ENCODE measurements at regions not wholly inside any gene's neighbourhood (a gene's known extent, or its start where the extent isn't known, plus 50 kb on each side); places are given as distances from the start of the nearest gene placed in this dataset.
"Not testable (repeated sequence)": the region's sequence is repeated elsewhere in the genome, so short reads cannot be mapped to it uniquely, and the experiment has no call there.

- no peak for DNase-seq
These were observed 394.5 kb downstream of the RERGL start for GRCh38 chr12:17695495-17695894.

GRCh38 chr12:17691369-17691768 is 398.6 kb downstream of the RERGL start:
- no peak for DNase-seq

- no peak for DNase-seq
These were observed 409.8 kb downstream of the RERGL start for GRCh38 chr12:17680220-17680619.

- no peak for DNase-seq
These were observed 423.2 kb downstream of the RERGL start for GRCh38 chr12:17666641-17667324.

GRCh38 chr12:17665839-17666238 is 424.2 kb downstream of the RERGL start:
- DNase-seq: no peak

- no peak for DNase-seq
These were observed 428.7 kb downstream of the RERGL start for GRCh38 chr12:17661250-17661649.

GRCh38 chr12:17652436-17652835 is 437.6 kb downstream of the RERGL start:
- no peak for DNase-seq

GRCh38 chr12:17642340-17642650 is 447.7 kb downstream of the RERGL start:
- no peak for DNase-seq

GRCh38 chr12:17640615-17641014 is 449.4 kb downstream of the RERGL start:
- DNase-seq: no peak

GRCh38 chr12:17618831-17619230 is 471.2 kb downstream of the RERGL start:
- DNase-seq: no peak

GRCh38 chr12:17609701-17610100 is 480.3 kb downstream of the RERGL start:
- DNase-seq: no peak

- DNase-seq: no peak
These were observed 480.8 kb downstream of the RERGL start for GRCh38 chr12:17609153-17609552.

- no peak for DNase-seq
These were observed 494.9 kb downstream of the RERGL start for GRCh38 chr12:17595111-17595510.

GRCh38 chr12:17593715-17594406 is 496.1 kb downstream of the RERGL start:
- DNase-seq: no peak

GRCh38 chr12:17592472-17592871 is 497.5 kb downstream of the RERGL start:
- no peak for DNase-seq

- no peak for DNase-seq
These were observed 498.9 kb downstream of the RERGL start for GRCh38 chr12:17591005-17591681.

- peak; percentile 2 for DNase-seq
These were observed 501.0 kb downstream of the RERGL start for GRCh38 chr12:17588968-17589367.

GRCh38 chr12:17579205-17580026 is 510.6 kb downstream of the RERGL start:
- DNase-seq: no peak

- no peak for DNase-seq
These were observed 512.6 kb downstream of the RERGL start for GRCh38 chr12:17577405-17577804.

- DNase-seq: no peak
These were observed 517.7 kb downstream of the RERGL start for GRCh38 chr12:17572250-17572649.

- no peak for DNase-seq
These were observed 518.9 kb downstream of the RERGL start for GRCh38 chr12:17571047-17571446.

- DNase-seq: not testable (repeated sequence)
These were observed 525.4 kb downstream of the RERGL start for GRCh38 chr12:17564630-17565029.

- no peak for DNase-seq
These were observed 540.0 kb downstream of the RERGL start for GRCh38 chr12:17550011-17550410.

Measured in DMS 273 treated with DMSO at 0.1 percent for 48 hours (cell line).